Testis (tissue), 2 donors: ENCODE measurements at regions not wholly inside any gene's neighbourhood (a gene's known extent, or its start where the extent isn't known, plus 50 kb on each side); places are given as distances from the start of the nearest gene placed in this dataset.

Experiments used
- DNase-seq: peaks from one replicate; pipeline ENCODE4 v3.0.0-alpha.2; 2019
- H3K27ac ChIP-seq, 2 donors: fragments of 200-600 bp; sonication (generic); one replicate each; pipeline ENCODE4 v1.5.1; 2019
- H3K27me3 ChIP-seq: fragments of 200-600 bp; sonication (generic); one replicate; pipeline ENCODE4 v1.5.1; 2019
- H3K36me3 ChIP-seq: fragments of 200-600 bp; sonication (generic); one replicate; pipeline ENCODE4 v1.5.1; 2017; ENCODE audit warnings: low read depth; ENCODE audit errors: missing control alignments
- H3K4me1 ChIP-seq: fragments of 200-600 bp; sonication (generic); one replicate; pipeline ENCODE4 v1.5.1; 2019
- H3K4me3 ChIP-seq, 2 donors: fragments of 200-600 bp; sonication (generic); one replicate each; pipeline ENCODE4 v1.5.1; 2017 to 2019
- H3K9me3 ChIP-seq: fragments of 200-600 bp; sonication (generic); one replicate; pipeline ENCODE4 v1.5.1; 2017
- POLR2A ChIP-seq: fragments of 450-650 bp; IDR thresholded peaks from one replicate; pipeline ENCODE4 v1.6.1; 2017; ENCODE audit warnings: antibody characterized with exemption, mild to moderate bottlenecking, moderate library complexity
- WGBS, 2 donors: methylation state at CpG; one replicate each; pipeline ENCODE4 v1.1.5; 2018; 5-methylcytosine and 5-hydroxymethylcytosine counted together
- intact Hi-C: fragments of 100-400 bp; cut with DNase I; formaldehyde crosslinking; loops from one replicate; pipeline ENCODE4 v1.15.1; 2023; ENCODE audit warnings: low total_unique reads
- TF ChIP-seq, protein P1 (sequence below), 3 experiments: fragments of 450-650 bp in 2 of 3; fragments of 200-600 bp in 1 of 3; sonication (generic) in 1 of 3; IDR thresholded peaks; one replicate each; pipeline ENCODE4 v1.5.1; 2016 to 2019; ENCODE audit warnings: antibody characterized with exemption in 3 of 3, mild to moderate bottlenecking in 2 of 3, moderate library complexity in 1 of 3

DNA sequence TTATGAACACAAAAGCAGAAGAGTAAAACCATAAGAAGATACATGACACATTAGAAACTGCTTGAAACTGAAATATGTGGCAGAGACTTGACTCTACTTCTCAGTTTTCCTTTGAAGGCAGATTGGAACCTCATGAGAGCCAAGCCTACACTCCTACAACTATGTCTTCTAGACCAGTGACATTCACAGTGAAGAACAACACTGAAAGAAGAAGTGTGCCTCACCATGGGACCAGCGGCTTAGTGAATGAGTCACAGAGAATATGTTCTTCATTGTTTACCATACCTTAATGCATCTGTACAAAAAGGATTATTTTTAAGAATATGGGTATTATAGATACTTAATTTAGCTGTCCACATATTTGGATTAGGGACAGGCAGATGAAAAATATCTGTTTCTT is 248.3 kb downstream of the CDC14C start:
- intact Hi-C loops, result no loop called here
- no peak for DNase-seq

DNA sequence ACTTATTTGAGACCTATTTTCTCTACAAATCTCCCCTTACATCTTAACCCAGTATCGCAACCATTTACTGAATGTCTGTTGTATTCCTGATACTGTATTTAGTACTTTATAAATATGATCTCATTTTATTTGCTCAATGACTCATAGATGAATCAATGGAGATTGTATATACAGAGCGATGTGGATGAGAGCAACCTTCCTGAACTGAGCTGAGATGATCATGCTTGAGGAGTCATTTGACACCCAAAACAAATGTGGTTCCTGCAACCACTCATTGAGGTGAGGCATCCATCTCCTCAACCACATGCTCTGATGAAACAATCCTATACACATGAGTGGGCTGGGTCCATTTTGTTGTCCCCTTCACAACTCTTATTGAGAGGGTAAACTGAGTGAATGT is 250.0 kb downstream of the CDC14C start:
- no peak for DNase-seq
- Histone ChIP-seq H3K27me3 (no peaks in the 10 kb centered on the region), H3K36me3 (no peaks in the 10 kb centered on the region), H3K27ac (no peak overlapping the region), H3K9me3 (no peaks in the 10 kb centered on the region), H3K4me1 (no peaks in the 10 kb centered on the region), H3K4me3 (no peak overlapping the region)
- no peak for TF ChIP-seq POLR2A
- TF ChIP-seq, protein P1, sequence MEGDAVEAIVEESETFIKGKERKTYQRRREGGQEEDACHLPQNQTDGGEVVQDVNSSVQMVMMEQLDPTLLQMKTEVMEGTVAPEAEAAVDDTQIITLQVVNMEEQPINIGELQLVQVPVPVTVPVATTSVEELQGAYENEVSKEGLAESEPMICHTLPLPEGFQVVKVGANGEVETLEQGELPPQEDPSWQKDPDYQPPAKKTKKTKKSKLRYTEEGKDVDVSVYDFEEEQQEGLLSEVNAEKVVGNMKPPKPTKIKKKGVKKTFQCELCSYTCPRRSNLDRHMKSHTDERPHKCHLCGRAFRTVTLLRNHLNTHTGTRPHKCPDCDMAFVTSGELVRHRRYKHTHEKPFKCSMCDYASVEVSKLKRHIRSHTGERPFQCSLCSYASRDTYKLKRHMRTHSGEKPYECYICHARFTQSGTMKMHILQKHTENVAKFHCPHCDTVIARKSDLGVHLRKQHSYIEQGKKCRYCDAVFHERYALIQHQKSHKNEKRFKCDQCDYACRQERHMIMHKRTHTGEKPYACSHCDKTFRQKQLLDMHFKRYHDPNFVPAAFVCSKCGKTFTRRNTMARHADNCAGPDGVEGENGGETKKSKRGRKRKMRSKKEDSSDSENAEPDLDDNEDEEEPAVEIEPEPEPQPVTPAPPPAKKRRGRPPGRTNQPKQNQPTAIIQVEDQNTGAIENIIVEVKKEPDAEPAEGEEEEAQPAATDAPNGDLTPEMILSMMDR (IDR thresholded peaks at IDR 0.05), result no peak
- intact Hi-C loops, result no loop called here
- 93 to 94% methylated on average over 2 of the region's 2 CpGs for WGBS, 2 donors

More for the DNA sequence above, 248.3 kb downstream of the CDC14C start:
- H3K4me3 ChIP-seq, result no peak overlapping the region
- H3K36me3 ChIP-seq, result no peaks in the 10 kb centered on the region
- H3K9me3 ChIP-seq, result no peaks in the 10 kb centered on the region
- H3K4me1 ChIP-seq, result no peaks in the 10 kb centered on the region
- WGBS, 2 donors, result 95% methylated on average over 1 of the region's 1 CpG
- H3K27ac ChIP-seq, result no peak overlapping the region
- H3K27me3 ChIP-seq, result no peaks in the 10 kb centered on the region
- TF ChIP-seq, protein P1 (IDR thresholded peaks at IDR 0.05), result no peak
- TF ChIP-seq POLR2A, result no peak

DNA sequence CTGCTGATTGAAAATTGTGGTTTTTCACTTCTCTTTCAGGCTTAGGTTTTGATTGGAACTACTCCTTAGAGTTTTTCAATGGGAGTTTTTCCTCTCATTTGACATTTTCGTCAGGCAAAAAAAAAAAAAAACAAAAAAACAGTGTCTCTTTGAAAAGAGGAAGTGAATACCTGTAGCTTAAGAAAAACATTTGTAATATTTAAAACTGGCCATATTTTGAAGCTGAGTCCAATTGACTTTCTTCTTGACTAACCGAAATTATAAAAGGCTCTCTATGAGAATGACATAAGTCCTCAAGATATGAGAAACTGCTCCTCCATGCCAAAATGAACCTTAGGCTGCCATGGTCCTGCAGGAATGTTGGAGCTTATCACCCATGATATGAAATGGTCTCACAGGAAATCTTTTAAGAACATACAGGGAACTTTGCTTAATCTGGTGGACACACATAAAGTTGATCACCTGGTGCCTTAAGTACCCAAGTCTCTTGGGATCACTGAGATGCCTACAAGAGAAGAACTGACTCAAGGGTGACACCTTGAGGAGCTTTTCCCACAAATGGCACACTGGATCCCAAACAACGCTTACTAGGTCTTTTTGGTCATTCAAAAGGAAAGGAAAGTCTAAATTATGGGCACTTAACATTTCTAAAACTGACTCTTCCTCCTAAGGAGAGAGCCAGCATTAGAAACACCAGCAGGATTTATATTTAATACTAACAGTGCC is 263.4 kb downstream of the CDC14C start:
- H3K36me3 ChIP-seq, result no peaks in the 10 kb centered on the region
- no peak overlapping the region for H3K27ac ChIP-seq
- H3K27me3 ChIP-seq, result no peaks in the 10 kb centered on the region
- TF ChIP-seq, protein P1 (IDR thresholded peaks at IDR 0.05), result no peak
- no peak for TF ChIP-seq POLR2A
- H3K9me3 ChIP-seq, result no peaks in the 10 kb centered on the region
- no peaks in the 10 kb centered on the region for H3K4me1 ChIP-seq
- DNase-seq, result no peak
- intact Hi-C loops, result no loop called here
- 86% methylated on average over 3 of the region's 3 CpGs for WGBS, 2 donors
- no peak overlapping the region for H3K4me3 ChIP-seq

DNA sequence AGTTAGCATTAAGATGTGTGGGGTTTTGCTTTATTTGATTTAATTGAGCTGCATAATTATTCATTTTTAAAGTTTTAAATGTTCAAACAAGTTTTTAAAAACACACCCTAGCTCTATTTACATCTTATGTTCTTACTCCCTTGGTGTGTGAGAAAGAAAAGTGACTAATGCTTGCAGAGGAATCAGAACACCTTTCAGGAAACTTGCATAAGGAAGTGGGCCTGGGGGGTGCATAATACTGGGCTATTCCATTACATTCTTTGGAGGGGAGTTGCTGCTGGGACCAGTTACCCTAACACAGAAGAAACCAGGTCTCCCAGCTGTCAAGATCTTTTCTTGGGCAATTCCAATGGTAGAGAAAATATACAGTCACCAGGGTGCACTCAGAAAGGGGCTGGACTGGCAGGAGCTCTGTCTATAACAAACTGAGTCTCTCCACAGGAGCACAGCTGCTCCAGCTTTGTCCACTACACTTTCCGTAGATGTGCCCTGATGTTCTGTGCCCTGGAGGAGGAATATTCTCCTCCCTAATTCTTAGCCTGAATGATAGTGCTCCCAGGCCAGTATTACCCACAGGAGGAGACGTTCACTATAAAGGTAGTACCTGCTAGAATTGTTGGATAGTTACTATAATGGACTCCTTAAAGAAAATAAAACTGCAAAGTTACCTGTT is 304.2 kb downstream of the CDC14C start:
- 38 to 55% methylated on average over 2 of the region's 2 CpGs for WGBS, 2 donors
- intact Hi-C loops, result no loop called here
- no peaks in the 10 kb centered on the region for H3K27me3 ChIP-seq
- TF ChIP-seq, protein P1 (IDR thresholded peaks at IDR 0.05), result no peak
- no peak for TF ChIP-seq POLR2A
- no peak overlapping the region for H3K4me3 ChIP-seq
- H3K9me3 ChIP-seq, result no peaks in the 10 kb centered on the region
- DNase-seq, result no peak
- H3K27ac ChIP-seq, result no peak overlapping the region
- no peaks in the 10 kb centered on the region for H3K4me1 ChIP-seq
- H3K36me3 ChIP-seq, result no peaks in the 10 kb centered on the region
